ENCODE measurements at regions not wholly inside any gene's neighbourhood (a gene's known extent, or its start where the extent isn't known, plus 50 kb on each side); places are given as distances from the start of the nearest gene placed in this dataset.

DNA sequence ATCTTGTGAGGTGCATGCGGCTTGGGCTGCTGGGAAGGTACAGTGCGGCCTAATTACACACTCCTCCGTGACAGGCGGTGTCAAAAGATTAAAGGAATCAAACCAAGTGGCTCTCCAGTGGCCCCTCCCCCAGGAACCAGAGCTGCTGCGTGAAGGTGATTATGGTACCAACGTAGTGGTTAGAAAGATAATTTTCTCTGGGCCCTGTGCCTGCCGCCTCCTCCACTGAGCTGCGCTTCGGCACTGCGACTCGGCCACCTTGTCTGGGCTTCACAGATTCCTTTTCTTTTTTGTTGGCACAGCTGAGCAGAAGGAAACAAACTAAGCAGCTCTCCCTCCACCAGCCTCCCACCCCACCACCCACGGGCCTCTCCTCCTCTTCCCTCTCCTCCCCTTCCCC, 113.2 kb upstream of the SDK2 start:
- ChIA-PET POLR2A (no interaction called here), RAD21 (ENCODE audit: low non-redundant PET in 1 of 2, low total read pairs in 2 of 2, uncharacterized antibody in 2 of 2, unreplicated experiment in 2 of 2) (no interaction called here)

More for the DNA sequence above, 113.2 kb upstream of the SDK2 start:
- Histone ChIP-seq H2AFZ (ENCODE audit: low read depth, low read length, poor library complexity, severe bottlenecking) (no peak overlapping the region), H3K9me2 (ENCODE audit: insufficient read depth) (no peaks in the 10 kb centered on the region), H3K79me2 (ENCODE audit: insufficient read depth, low read length) (no peaks in the 10 kb centered on the region), H3K36me3 (ENCODE audit: control insufficient read depth in 1 of 2, insufficient read depth in 2 of 2, low read length in 2 of 2) (no peaks in the 10 kb centered on the region), H3K27ac (ENCODE audit: low read depth, low read length) (no peak overlapping the region), H3K4me3 (replicated peaks in 1 of 2; ENCODE audit: low read depth in 1 of 2, low read length in 2 of 2) (no peak overlapping the region), H3K4me1 (ENCODE audit: control insufficient read depth in 1 of 2, insufficient read depth in 2 of 2, low read length in 2 of 2) (no peaks in the 10 kb centered on the region), H3K4me2 (ENCODE audit: low read length) (no peak overlapping the region), H3K9me3 (ENCODE audit: control insufficient read depth in 1 of 2, insufficient read depth in 1 of 2, low read depth in 1 of 2, low read length in 2 of 2) (no peaks in the 10 kb centered on the region), H3K9ac (ENCODE audit: low read length) (no peak overlapping the region), H3K27me3 (ENCODE audit: insufficient read depth, low read length) (peaks cover 19% of the 10 kb centered on the region; the same call in 1 of the 2 replicates), H4K20me1 (ENCODE audit: insufficient read depth) (no peaks in the 10 kb centered on the region)
- DNase-seq (ENCODE audit: low read depth, low spot score) (no peak), ATAC-seq (0 out of 2 replicates have a peak, but pooled peaks have one; percentile 28)
- CTCF ChIA-PET = no interaction called here
- BruUV-seq (replicated peaks) = no TSS peak
- intact Hi-C loops (cut with micrococcal nuclease) = no loop called here
- no peak for TF ChIP-seq EGR1 (IDR thresholded peaks at IDR 0.05; ENCODE audit: low read depth)
- TF ChIP-seq FOSL1 (IDR thresholded peaks at IDR 0.05; ENCODE audit: low read depth) = no peak
- no peak for TF ChIP-seq MAX (IDR thresholded peaks at IDR 0.05)
- no peak for TF ChIP-seq ZBTB33 (IDR thresholded peaks at IDR 0.05; ENCODE audit: extremely low read depth, insufficient replicate concordance, low read length)
- no peak for TF ChIP-seq CEBPB (IDR thresholded peaks at IDR 0.05; ENCODE audit: low read depth)
- TF ChIP-seq ELF1 (IDR thresholded peaks at IDR 0.05; ENCODE audit: borderline replicate concordance, low read depth) = no peak
- no peak for TF ChIP-seq YY1 (IDR thresholded peaks at IDR 0.05; ENCODE audit: extremely low read depth, insufficient replicate concordance, low read depth, low read length)
- no peak for TF ChIP-seq SIN3A (IDR thresholded peaks at IDR 0.05; ENCODE audit: low read depth)
- no peak for TF ChIP-seq EZH2 (IDR thresholded peaks at IDR 0.05)
- TF ChIP-seq TCF7L2 (IDR thresholded peaks at IDR 0.05; ENCODE audit: borderline replicate concordance, extremely low read depth, insufficient read depth, insufficient read length) = no peak
- TF ChIP-seq, protein P1, sequence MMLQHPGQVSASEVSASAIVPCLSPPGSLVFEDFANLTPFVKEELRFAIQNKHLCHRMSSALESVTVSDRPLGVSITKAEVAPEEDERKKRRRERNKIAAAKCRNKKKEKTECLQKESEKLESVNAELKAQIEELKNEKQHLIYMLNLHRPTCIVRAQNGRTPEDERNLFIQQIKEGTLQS (IDR thresholded peaks at IDR 0.05) = no peak
- no peak for TF ChIP-seq POLR2AphosphoS5 (IDR thresholded peaks at IDR 0.05; ENCODE audit: low read depth, low read length)
- no peak for TF ChIP-seq SRF (IDR thresholded peaks at IDR 0.05; ENCODE audit: low read depth)

All from HCT116 (cell line).